Activated CD8-positive, alpha-beta memory T cell treated with anti-CD3 and anti-CD28 coated beads for 48 hours (primary cell): ENCODE measurements at regions not wholly inside any gene's neighbourhood (a gene's known extent, or its start where the extent isn't known, plus 50 kb on each side); places are given as distances from the start of the nearest gene placed in this dataset.

Source experiments
- DNase-seq, 3 experiments: peaks; one replicate each; pipeline ENCODE4 v3.0.0-alpha.2; 2020; ENCODE audit warnings: low read depth in 2 of 3, low spot score in 2 of 3

DNA sequence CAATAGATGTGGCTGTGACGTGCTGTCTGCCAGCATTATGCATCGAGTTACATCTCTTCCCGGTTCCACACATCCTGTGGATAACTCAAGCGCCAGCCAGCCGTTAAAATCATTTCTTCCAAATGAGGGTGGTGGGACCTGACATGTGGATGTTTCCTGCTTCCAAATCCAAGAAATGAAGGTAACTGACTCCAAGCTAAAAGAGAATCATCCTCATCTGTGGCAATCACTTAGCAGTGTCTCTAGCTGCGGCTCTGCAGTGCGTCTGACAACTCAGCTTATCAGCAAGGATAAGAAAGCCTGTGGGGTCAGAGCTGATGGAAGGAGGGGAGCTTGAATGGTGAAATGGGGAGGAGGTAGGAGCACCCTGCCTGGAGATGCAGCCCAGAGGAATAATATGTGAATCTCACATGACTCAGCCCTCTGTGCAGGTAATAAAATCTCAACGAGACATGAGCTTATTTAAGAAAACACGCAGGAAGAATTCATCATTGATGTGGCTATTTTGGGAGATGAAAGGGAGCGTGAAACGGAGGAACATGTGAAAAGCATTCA is 382.2 kb upstream of the TRIB2 start:
- no peak for DNase-seq

DNA sequence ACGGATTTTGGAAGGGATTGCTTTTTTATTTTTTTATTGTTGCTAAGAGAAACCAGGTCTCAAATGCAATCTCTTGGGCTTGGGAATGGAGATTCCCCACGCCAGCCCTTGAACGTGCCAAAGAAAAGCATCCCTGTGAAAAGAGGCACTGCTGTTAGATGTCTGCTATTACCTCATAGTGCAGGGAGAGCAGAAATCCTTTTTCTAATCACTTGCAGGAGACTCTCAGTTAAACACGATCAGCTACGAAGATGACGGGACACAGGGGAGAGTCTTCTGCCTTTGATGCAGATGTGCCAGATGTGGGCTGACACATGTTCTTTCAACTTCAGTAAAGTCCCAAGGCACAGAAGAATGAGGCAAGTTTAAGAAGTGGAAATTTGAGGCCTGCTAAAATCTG is 381.6 kb upstream of the TRIB2 start:
- DNase-seq, result no peak

DNA sequence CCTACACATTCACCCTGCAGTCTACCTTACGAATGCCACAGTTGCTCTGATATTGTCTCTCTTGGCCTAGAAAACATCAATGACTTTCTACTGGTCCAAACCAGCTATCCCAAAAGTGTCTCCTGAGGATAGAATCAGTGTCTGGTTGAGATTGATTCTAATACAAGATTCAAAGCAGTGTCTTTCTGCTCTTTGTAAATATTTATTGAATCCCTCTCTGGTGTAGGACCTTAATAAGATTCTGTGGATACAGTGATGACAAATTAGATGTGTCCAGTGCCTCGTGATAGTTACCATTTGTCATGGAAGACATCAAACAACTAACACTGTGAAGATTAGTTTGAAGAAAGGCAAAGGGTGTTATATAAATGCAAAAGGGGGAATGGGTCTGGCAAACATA is 380.7 kb upstream of the TRIB2 start:
- DNase-seq, result no peak

DNA sequence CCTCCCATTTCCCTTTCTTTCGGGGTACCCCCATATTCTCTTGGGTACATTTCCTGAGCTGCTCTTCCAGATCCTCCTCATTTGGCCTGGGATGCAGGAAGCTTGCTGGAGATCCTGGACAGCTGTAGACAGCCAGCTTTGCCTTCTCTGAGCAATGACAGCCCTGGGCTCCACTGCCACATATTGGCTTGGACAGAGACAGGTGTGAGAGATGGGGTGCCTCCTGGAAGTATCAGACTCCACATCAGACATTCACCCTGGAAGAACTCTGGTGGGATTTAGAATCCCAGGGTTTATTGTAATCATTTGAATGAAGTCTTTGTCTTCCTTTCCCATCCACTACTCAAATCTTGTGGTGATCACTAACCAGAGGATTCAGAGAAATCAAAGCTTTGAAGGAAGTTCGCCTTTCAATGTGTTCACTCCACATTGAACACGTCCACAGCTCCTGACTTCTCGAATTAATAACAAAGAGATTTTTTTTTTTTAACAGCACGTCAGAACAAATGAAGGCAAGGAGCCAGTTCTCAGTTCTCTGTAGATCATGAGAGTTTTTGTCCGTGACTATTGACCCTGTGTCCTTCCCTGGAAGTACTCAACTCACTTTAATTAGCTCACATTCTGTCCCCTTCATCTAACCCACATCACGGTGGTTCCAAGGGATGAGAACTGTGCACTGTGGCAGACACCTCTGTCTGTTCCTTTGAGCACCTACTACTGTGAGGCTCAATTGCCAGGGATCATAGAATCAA is 377.6 kb upstream of the TRIB2 start:
- no peak for DNase-seq

DNA sequence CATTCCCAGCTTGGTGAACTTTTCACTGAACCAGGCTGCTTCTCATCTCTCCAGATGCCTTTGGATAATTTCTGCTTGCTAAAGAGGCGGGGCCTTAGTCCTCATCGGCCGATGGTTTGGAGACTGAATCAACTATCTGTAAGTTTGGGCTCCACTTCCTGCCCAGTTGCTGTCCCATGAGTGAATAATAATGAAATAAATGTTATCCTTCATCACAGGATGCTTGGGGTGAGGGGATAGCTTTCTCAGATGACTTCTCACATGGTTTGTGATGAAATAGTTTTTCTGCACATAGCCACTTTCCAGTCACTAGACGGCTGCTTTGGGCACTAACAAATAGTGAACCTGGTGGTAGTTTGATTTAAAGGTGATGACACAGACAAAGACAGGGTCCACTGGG is 376.6 kb upstream of the TRIB2 start:
- DNase-seq, result no peak

DNA sequence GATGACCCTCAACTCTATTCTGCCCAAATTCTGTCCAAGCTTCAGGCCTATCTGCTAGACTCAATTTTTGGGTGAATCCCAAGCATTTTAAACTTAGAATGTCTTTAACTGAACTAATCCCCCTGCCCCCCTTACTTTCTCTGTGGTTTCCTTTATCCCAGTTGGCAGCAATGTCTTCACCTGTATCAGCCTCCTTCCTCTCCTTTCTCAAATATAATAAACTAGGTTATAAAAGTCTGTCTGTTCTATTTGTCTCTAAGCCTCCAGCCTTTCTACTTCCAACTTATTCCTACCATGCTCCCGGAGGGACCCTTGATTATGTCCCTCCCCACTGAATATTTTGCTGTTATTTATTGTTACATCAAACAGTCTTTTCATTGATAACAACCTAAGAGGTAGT is 375.5 kb upstream of the TRIB2 start:
- no peak for DNase-seq

DNA sequence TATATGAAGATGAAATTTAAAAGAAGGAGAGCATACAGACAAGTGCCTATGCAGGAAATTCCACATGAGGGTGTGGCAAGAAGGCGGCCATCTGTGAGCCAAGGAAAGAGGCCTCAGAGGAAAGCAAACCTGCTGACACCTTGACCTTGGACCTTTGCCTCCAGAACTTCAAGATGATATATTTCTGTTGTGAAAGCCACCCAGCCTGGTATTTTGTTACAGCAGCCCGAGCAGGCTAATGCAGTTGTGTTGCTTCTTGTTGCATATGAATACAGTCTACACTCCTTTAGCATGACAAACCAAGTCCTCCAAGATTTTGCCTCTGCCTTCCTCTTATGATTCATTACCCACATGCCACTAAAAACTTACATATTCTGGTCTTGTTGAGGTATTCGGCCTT is 374.8 kb upstream of the TRIB2 start:
- no peak for DNase-seq

DNA sequence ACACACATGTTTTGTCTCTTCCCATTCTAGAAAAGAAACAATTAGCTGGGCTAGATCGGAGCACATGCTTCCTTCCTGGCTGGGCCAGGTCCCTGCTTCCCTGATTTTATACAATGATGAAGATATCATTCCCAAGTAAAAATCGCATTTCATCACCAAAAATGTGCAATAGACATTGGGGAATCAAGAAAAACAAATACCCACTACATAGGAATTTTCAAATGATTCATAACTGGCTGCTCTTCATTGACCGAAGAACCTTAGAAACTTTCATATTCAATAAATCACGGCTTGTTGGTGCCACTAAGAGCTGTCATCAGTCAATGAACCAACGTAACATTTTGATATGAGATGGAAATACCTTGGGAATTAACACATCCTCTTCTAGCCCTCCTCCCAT is 373.6 kb upstream of the TRIB2 start:
- no peak for DNase-seq

DNA sequence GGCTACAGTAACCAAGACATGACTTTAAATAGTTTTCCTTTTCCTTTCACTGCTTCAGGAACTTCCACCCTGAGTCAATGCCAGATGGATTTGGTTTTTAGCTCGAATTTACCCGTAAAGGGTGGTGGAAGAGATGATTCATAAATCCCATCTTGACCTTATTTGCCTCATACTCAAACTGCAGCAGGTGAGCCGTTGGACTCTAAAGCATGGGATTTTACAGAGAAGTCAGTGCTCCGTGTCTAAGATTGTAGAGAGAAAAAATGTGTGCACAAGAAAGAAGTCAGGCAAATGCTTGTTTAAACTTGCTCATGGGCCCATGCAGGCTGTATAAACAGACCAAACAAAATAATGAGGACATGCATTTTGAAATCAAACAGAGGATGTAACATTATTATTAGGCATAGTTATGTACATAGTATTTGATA is 369.7 kb upstream of the TRIB2 start:
- no peak for DNase-seq

DNA sequence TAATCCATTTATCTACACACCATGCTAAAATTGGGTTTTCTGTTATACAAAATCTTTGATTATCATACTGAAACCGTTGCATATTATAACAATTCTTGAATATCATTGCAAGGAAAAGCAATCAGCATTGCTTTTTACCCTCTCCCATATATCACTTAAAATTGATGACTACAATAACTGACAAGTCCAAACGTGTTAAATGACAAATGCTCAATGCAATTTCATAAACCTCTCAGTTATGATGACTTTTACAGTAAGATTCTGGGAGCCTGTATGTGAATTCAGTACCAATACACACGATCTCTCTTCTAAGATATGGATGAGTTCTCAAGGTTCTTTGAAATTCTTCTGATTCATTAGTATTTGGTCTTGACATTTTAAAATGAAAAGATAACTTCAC is 368.5 kb upstream of the TRIB2 start:
- no peak for DNase-seq

DNA sequence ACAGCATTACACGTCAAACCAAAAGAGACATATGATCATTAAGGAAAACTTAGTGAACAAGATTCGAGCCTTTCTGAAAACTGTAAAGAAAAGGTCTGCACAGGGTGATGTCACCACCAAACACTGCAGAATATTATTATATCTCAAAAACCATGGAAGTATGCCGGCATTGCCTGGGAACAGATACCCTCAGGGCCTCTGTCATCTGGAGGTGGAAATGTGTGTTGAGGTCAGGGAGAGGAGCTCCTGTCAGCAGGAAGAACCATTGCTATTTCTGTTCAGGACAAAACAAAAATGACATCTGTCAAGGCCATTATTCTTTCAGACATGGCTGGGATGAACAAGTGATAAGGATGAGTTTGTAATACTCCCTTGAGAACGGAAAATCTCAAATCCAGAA is 365.9 kb upstream of the TRIB2 start:
- DNase-seq, result no peak

DNA sequence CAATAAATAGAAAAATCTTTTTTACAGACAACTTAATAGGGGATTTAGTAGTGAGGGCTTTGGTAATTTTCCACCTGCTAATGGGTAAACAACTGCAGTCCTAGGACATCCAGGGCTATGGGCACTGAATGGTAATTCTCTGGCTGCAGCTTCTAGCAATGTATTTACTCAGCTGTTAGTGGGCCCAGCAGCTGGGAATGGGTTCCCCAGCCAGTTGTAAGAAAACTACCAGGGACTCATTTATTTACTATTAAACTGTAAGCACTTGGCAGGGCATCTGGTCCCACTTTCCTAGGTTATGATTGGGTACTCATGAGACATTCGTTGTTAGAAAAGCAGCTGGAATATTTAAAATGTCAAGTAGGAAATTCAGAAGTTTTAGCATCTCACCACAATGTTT is 363.8 kb upstream of the TRIB2 start:
- no peak for DNase-seq

DNA sequence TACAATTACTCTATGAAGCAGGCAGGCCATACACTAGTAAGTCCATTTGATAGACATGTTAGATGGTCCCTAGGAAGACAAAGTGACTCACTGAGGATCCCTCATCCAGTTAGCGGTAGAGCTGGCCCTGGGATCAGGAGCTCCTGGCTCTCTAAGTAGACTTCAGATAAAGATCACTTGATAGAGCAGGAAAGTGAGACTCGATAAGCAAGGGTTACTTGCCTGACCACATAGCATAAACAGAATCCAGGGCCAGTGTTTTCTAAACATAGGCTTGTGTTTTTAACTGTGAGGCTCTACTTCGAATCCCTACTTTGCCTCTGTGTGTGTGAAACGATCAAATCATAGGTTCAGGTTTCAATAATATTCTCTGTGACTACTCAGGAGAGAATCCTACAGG is 355.2 kb upstream of the TRIB2 start:
- no peak for DNase-seq

DNA sequence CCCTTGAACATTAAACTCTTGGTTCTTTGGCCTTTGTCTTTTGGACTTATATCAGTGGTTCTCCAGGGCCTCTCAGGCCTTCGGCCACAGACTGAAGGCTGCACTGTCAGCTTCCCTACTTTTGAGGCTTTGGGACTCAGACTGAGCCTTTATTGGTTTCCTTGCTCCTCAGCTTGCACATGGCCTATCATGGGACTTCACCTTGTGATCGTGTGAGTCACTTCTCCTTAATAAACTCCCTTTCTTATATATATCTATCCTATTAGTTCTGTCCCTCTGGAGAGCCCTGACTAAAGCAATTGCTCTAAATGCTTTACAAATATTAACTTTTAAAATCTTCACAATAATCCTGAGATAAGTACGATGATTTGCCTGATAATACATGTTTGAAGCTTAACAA is 353.6 kb upstream of the TRIB2 start:
- DNase-seq, result no peak

DNA sequence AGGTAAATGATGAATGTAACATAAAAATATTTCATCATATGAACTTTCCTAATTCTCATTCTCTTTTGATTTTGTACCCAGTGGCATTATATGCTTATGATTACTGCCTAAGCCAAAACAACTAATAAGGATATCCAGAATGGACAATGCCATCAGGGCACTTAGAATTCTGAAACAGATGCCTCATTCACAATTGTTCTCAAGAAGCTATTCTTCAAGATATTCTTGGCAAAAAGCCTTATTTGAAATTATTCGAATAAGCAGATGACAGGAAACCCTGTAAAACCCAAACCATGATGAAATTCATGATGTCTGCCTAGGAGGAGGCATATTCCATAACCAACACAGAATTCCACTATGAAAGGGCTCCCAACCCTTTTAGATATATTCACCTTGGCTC is 353.2 kb upstream of the TRIB2 start:
- DNase-seq, result no peak

DNA sequence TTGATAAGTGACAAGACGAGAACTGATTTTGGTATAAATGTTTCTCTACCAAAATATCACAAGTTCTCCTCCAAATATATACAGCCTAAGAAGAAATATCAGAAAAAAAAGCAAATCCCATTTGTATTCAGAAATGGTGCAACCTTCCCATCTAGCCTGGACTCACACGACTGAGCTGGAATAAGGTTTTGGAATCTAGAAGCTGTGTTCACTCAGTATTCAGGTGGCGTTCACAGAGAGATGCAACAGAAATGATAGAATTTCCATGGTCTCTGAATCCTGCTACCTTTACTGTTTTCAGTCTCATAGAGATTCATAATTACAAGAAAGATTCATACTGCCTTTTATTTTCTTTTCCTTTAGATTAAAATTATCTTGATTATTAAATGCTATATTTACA is 347.2 kb upstream of the TRIB2 start:
- DNase-seq, result no peak

DNA sequence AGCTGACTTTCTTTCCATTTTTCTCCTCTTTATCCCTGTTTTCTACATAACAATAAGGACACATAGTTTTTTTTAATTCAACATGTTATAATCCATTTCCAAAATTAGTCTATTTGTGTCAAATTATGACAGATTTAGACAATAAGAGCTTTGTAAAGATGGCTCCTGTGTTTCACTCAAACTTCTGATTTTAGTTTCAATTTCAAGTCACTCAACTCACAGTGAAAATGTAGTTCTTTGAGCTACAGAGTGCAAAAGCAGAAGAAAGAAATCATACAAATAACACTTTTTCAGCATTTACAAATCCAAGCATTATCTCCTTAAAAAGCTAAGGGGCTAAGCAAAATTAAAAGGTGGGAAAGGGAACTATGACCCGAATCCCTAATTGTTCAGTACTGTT is 340.7 kb upstream of the TRIB2 start:
- no peak for DNase-seq

DNA sequence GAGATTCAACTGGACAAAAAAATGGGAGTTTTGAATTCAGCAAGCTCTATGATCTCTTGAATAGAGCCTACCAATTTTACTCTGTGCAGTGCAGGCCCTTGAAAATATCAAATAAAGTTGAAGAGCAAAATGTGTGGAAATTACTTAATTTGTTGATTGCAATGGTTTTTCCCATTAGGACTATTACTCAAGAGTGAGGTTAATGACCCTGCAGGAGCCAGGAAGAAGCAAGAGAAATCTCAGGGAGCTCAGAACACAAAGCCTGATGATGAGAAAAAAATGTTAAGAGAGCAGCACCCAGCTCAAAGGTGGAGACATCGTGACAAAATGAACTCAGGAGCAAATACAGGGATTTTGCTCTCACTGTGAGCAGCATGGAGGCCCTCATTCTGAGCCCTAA is 337.6 kb upstream of the TRIB2 start:
- no peak for DNase-seq

DNA sequence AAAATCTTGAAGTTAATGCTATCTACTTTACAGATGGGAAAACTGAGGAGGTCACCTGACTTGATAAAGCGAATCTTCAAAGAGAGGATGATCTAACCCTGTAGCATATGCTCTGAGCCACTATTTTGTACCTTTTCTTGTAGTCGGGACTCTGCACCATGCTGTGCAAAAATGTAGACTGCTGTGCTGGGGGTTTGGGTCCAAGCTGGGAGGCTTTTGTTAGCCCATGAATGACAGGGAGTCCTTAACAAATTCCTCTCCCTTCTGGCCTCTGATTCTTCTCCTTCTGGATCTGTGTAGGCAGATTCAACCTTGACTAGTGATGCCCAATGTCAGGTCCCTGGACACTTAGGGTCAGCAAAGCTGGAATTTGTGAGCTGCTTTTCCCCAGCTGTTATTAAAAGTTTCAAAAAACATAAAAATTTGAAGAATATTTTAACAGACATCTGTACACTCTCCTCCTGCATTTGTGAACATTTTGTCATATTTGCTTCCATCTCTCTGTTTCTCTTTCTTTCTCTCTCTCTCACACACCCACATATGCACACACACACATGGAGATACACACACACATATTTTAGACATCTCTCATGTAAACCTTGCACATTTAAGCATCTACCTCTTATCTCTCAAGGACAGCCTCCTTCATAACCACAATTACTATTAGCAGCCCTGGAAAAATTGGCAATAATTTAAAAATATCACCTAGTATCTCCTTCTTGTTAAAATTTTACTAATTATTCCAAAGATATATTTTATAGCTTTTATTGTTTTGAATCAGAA is 335.0 kb upstream of the TRIB2 start:
- no peak for DNase-seq

DNA sequence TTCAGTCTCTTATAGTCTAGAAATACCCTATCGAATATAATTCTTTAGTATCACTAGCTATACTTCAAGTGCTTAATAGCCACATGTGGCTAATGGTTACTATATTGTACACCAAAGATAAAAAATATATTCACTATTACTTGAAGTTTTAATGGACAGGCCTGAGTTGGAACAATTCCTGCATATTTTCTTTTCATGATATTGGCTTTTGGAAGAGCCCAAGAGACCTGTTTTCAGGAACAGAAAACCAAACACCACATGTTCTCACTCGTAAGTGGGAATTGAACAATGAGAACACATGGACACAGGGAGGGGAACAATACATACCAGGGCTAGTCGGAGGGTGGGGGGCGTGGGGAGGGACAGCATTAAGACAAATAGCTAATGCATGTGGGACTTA is 334.4 kb upstream of the TRIB2 start:
- no peak for DNase-seq

DNA sequence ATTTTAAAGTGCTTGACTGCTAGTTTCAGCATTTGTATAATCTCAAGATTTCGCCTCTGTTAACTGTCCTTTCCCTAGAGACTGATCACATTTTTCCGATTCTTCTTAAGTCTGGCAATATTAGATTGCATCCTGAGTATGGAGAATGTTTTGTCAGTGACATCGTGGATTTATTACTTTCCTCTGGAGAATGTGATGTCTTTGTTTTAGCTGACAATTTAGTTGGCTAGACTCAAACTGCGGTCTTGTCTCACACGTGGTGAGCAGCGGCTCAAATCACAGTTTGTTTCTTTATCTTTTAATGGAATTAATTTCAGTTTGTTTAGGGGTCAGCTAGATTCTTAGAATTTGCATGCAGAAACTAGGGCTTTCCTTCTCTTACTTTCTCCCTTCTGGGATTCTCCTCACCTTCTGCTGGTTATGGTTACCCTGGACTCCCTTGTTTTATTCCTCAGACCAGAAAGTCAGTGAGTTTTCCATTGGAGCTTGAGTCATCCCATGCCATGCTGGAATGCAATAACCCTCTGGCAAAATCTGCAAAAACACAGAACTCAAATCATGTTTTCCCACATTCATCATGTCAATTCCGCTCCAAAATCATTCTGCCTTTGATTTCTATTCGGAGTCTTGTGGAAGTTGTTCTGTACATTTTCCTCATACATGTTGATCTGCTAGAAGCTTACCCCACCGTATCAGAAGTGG is 327.2 kb upstream of the TRIB2 start:
- DNase-seq, result no peak

DNA sequence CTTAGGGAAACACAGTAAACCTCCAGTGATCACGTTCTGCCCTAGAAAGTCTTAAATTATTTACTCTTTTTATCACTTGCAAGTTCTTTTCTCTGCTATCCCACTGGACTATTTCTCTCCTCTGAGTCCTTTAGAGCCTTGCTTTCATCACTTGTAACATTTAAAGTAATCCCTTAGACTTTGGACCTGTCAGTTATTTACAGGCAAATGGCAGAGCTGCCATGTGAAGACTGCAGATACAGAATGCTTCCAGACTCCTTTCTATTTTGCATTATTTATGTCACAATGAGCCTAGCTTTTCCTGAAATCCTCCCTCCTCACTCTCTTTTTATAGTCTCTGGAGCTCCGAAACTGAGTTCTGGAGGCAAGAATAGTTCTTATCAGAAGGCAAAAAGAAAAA is 325.6 kb upstream of the TRIB2 start:
- DNase-seq, result no peak
